HEK293T (cell line): ENCODE measurements at regions not wholly inside any gene's neighbourhood (a gene's known extent, or its start where the extent isn't known, plus 50 kb on each side); places are given as distances from the start of the nearest gene placed in this dataset.

Source experiments
- CTCF ChIA-PET: fragments of 350-600 bp; formaldehyde crosslinking; extraction: SDS; loops from one replicate; lab custom pipeline; 2021; ENCODE audit warnings: antibody characterized with exemption, inconsistent platforms; lab: Yijun Ruan, JAX
- POLR2A ChIA-PET: fragments of 350-600 bp; formaldehyde crosslinking; extraction: SDS; loops from one replicate; lab custom pipeline; 2020; ENCODE audit warnings: antibody characterized with exemption, inconsistent platforms; lab: Yijun Ruan, JAX
- DNase-seq: peaks from one replicate; pipeline ENCODE4 v3.0.0; 2012; ENCODE audit warnings: mixed read lengths; ENCODE audit errors: extremely low spot score
- ARNT ChIP-seq: fragments of 450-650 bp; IDR thresholded peaks from 2 replicates; pipeline ENCODE4 v1.6.1; 2017; ENCODE audit warnings: mild to moderate bottlenecking
- BHLHE40 ChIP-seq: fragments of 450-650 bp; IDR thresholded peaks from 2 replicates; pipeline ENCODE4 v1.6.1; 2016; ENCODE audit warnings: mild to moderate bottlenecking, moderate library complexity, borderline replicate concordance
- CTBP1 ChIP-seq: fragments of 450-650 bp; IDR thresholded peaks from 2 replicates; pipeline ENCODE4 v1.6.1; 2016; ENCODE audit warnings: borderline replicate concordance
- ELF4 ChIP-seq: fragments of 450-650 bp; IDR thresholded peaks from 2 replicates; pipeline ENCODE4 v1.6.1; 2017; ENCODE audit warnings: antibody characterized with exemption
- FOXA1 ChIP-seq: fragments of 450-650 bp; IDR thresholded peaks from 2 replicates; pipeline ENCODE4 v1.6.1; 2016; ENCODE audit warnings: mild to moderate bottlenecking
- FOXK2 ChIP-seq: fragments of 450-650 bp; IDR thresholded peaks from 2 replicates; pipeline ENCODE4 v1.6.1; 2016; ENCODE audit warnings: mild to moderate bottlenecking
- FOXM1 ChIP-seq: fragments of 450-650 bp; IDR thresholded peaks from 2 replicates; pipeline ENCODE4 v1.6.1; 2017; ENCODE audit warnings: mild to moderate bottlenecking, borderline replicate concordance
- HDGF ChIP-seq: fragments of 450-650 bp; IDR thresholded peaks from 2 replicates; pipeline ENCODE4 v1.6.1; 2017; ENCODE audit warnings: antibody characterized with exemption, borderline replicate concordance
- L3MBTL2 ChIP-seq: fragments of 450-650 bp; conservative IDR thresholded peaks from 2 replicates; pipeline ENCODE4 v1.6.1; 2016; ENCODE audit warnings: mild to moderate bottlenecking
- LEF1 ChIP-seq: fragments of 450-650 bp; IDR thresholded peaks from 2 replicates; pipeline ENCODE4 v1.6.1; 2017; ENCODE audit warnings: mild to moderate bottlenecking, borderline replicate concordance
- NFRKB ChIP-seq: fragments of 450-650 bp; IDR thresholded peaks from 2 replicates; pipeline ENCODE4 v1.6.1; 2016; ENCODE audit warnings: mild to moderate bottlenecking, moderate library complexity
- PKNOX1 ChIP-seq: fragments of 450-650 bp; IDR thresholded peaks from 2 replicates; pipeline ENCODE4 v1.6.1; 2016
- SP1 ChIP-seq: fragments of 450-650 bp; IDR thresholded peaks from 2 replicates; pipeline ENCODE4 v1.6.1; 2017
- SUZ12 ChIP-seq: fragments of 450-650 bp; IDR thresholded peaks from 2 replicates; pipeline ENCODE4 v1.6.1; 2016; ENCODE audit warnings: mild to moderate bottlenecking
- TARDBP ChIP-seq: fragments of 450-650 bp; IDR thresholded peaks from 2 replicates; pipeline ENCODE4 v1.6.1; 2016
- ZNF384 ChIP-seq: fragments of 450-650 bp; IDR thresholded peaks from 2 replicates; pipeline ENCODE4 v1.6.1; 2016

- POLR2A ChIA-PET: no interaction called here
- no peak for DNase-seq
- TF ChIP-seq BHLHE40 (no peak), ELF4 (no peak), HDGF (no peak), L3MBTL2 (no peak), CTBP1 (no peak), TARDBP (no peak), SUZ12 (no peak), LEF1 (no peak), SP1 (no peak), ZNF384 (no peak), FOXM1 (no peak), NFRKB (no peak), PKNOX1 (no peak), FOXK2 (no peak), FOXA1 (no peak)
- CTCF ChIA-PET: no interaction called here
These were observed 133.0 kb downstream of the ASB7 start for GRCh38 chr15:100735129-100736053.

- ChIA-PET POLR2A (no interaction called here), CTCF (interaction anchor here (0.6 to 1.2 kb wide), 2 partner anchors 16 to 19 kb away, joined by 3 to 4 read pairs; no protein-coding TSS in a partner anchor)
- no peak for DNase-seq
- TF ChIP-seq ARNT: no peak
These were observed 134.8 kb downstream of the ASB7 start for GRCh38 chr15:100737214-100737613.

GRCh38 chr15:100738614-100739013 is 136.2 kb downstream of the ASB7 start:
- POLR2A ChIA-PET: no interaction called here
- TF ChIP-seq ELF4 (no peak), BHLHE40 (no peak), CTBP1 (no peak), L3MBTL2 (no peak), TARDBP (no peak), FOXA1 (no peak), SP1 (no peak)
- CTCF ChIA-PET: no interaction called here
- DNase-seq: no peak

GRCh38 chr15:100740138-100740537 is 137.7 kb downstream of the ASB7 start:
- TF ChIP-seq FOXM1 (no peak), SP1 (no peak), NFRKB (no peak), PKNOX1 (no peak), SUZ12 (no peak), ARNT (no peak)
- no peak for DNase-seq
- ChIA-PET POLR2A (no interaction called here), CTCF (no interaction called here)

GRCh38 chr15:100751585-100751984 is 128.0 kb upstream of the ALDH1A3 start:
- POLR2A ChIA-PET: no interaction called here
- no peak for TF ChIP-seq HDGF
- no peak for TF ChIP-seq FOXM1
- TF ChIP-seq TARDBP: no peak
- no peak for TF ChIP-seq FOXK2
- no peak for TF ChIP-seq PKNOX1
- TF ChIP-seq BHLHE40: no peak
- TF ChIP-seq ARNT: no peak
- TF ChIP-seq NFRKB: no peak
- DNase-seq: no peak
- CTCF ChIA-PET: no interaction called here

- no peak for TF ChIP-seq HDGF
- TF ChIP-seq ARNT: no peak
- TF ChIP-seq BHLHE40: no peak
- no peak for TF ChIP-seq FOXA1
- no peak for TF ChIP-seq L3MBTL2
- TF ChIP-seq TARDBP: no peak
- no peak for TF ChIP-seq ELF4
- TF ChIP-seq LEF1: no peak
- TF ChIP-seq NFRKB: no peak
- no peak for TF ChIP-seq FOXM1
- TF ChIP-seq ZNF384: no peak
- TF ChIP-seq CTBP1: no peak
- TF ChIP-seq SP1: no peak
- no peak for TF ChIP-seq SUZ12
- no peak for TF ChIP-seq FOXK2
- no peak for TF ChIP-seq PKNOX1
- CTCF ChIA-PET: no interaction called here
- DNase-seq: no peak
- POLR2A ChIA-PET: no interaction called here
These were observed 126.1 kb upstream of the ALDH1A3 start for GRCh38 chr15:100753503-100753902.
